Coronary artery (tissue), 2 donors: ENCODE measurements at regions not wholly inside any gene's neighbourhood (a gene's known extent, or its start where the extent isn't known, plus 50 kb on each side); places are given as distances from the start of the nearest gene placed in this dataset.

Experiments used
- DNase-seq: peaks from one replicate; pipeline ENCODE4 v3.0.0-alpha.2; 2017; ENCODE audit warnings: low spot score
- H3K27ac ChIP-seq, 2 donors: fragments of 200-600 bp; sonication (generic); one replicate each; pipeline ENCODE4 v1.5.1; 2016 to 2019
- H3K4me3 ChIP-seq: fragments of 200-600 bp; sonication (generic); 2 replicates; pipeline ENCODE4 v1.5.1; 2016; ENCODE audit warnings: mild to moderate bottlenecking, moderate library complexity
- TF ChIP-seq, protein P1 (sequence below): fragments of 200-600 bp; sonication (generic); IDR thresholded peaks from one replicate; pipeline ENCODE4 v1.5.1; 2019; ENCODE audit warnings: antibody characterized with exemption

- TF ChIP-seq, protein P1, sequence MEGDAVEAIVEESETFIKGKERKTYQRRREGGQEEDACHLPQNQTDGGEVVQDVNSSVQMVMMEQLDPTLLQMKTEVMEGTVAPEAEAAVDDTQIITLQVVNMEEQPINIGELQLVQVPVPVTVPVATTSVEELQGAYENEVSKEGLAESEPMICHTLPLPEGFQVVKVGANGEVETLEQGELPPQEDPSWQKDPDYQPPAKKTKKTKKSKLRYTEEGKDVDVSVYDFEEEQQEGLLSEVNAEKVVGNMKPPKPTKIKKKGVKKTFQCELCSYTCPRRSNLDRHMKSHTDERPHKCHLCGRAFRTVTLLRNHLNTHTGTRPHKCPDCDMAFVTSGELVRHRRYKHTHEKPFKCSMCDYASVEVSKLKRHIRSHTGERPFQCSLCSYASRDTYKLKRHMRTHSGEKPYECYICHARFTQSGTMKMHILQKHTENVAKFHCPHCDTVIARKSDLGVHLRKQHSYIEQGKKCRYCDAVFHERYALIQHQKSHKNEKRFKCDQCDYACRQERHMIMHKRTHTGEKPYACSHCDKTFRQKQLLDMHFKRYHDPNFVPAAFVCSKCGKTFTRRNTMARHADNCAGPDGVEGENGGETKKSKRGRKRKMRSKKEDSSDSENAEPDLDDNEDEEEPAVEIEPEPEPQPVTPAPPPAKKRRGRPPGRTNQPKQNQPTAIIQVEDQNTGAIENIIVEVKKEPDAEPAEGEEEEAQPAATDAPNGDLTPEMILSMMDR, result no peak
- no peak overlapping the region for H3K4me3 ChIP-seq
- no peak overlapping the region for H3K27ac ChIP-seq
- DNase-seq, result peak; percentile 26
These were observed 406.9 kb downstream of the TMEM121 start for GRCh38 chr14:105933238-105933637.

- TF ChIP-seq, protein P1, result no peak
- Histone ChIP-seq H3K27ac (no peak overlapping the region), H3K4me3 (no peak overlapping the region)
- DNase-seq, result peak; percentile 62
These were observed 409.0 kb downstream of the TMEM121 start for GRCh38 chr14:105935384-105935783.

- no peak for DNase-seq
- Histone ChIP-seq H3K4me3 (no peak overlapping the region), H3K27ac (no peak overlapping the region)
- TF ChIP-seq, protein P1, result no peak
These were observed 411.1 kb downstream of the TMEM121 start for GRCh38 chr14:105937253-105938054.

DNA sequence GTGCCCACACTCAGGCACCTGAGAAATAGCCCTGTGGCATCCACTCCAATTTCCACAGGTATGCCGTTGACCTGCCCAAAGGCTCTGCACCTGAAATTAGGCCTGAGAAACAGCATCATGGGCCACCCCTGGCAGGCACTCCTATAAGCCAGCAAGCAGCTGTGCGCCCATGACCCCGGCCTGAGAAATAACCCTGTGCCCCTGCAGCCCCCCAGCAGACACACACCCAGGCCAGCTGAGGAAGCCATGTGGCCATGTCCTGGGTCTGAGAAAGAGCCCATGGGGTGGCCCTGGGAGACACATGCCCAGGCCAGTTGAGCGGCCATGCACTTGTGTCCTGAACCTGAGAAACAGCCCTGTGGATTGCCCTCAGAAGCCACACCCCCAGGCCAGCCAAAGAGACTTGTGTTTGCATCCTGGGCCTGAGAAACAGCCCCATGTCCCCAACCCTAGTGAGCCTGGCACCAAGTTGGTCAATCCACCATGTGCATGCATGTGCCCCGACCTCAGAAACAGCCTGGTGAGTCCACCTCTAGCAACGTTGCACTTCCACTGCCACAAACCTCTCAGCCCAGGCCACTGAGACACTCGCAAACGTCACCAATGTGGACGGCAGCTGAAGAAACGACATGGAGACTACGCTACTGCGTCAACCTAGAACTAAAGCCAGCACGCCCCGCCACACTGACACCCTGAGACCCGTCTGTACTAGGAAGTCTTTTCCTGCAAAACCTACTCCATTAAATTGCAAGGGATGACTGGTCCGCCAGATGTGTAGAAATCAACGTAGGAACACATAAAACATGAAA, 411.9 kb downstream of the TMEM121 start:
- no peak overlapping the region for H3K27ac ChIP-seq
- TF ChIP-seq, protein P1, result no peak
- no peak overlapping the region for H3K4me3 ChIP-seq
- DNase-seq, result peak; percentile 49

DNA sequence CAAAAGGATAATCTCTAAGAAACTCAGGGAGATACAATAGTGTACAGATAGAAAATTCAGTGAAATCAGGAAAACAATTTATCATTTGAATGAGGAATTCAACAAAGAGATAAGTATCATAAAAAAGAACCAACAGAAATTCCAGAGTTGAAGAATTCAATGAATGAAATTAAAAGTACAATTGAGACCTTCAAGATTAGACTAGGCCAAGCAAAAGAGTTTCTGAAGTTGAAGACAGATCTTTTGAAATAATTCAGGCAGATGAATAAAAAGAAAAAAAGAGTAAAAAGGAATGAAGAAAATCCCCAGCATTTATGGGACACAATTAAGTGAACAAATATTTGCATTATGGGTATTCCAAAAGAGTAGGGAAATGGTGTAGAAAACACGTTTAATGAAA, 412.6 kb downstream of the TMEM121 start:
- no peak overlapping the region for H3K4me3 ChIP-seq
- TF ChIP-seq, protein P1, result no peak
- no peak overlapping the region for H3K27ac ChIP-seq
- no peak for DNase-seq

DNA sequence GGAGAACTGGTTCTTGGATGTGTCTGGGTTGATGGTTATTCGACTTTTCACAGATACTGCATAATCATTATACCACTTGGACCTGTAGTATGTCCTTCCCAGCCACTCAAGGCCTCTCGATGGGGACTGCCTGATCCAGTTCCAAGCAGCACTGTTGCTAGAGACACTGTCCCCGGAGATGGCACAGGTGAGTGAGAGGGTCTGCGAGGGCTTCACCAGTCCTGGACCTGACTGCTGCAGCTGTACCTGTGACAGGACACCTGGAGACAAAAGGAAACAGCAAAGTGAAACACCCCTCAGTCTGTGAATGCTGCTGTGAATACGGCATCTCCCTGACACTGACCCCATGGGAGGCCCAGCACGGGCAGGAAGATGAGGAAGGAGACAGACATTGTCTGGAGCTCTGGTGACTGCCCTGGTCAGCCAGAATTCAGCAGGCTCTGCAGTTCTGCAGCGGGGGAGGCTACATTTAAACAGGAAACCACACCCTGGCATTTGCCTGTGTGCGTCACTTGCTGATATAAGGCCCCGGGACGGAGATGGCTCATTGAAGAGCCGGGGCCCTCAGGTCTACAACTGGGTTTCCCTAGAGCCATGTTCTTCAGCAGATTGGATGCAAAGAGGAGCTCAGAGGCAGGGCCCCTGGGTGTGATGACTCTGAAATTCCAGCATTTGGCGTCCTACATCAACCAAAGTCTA, 413.6 kb downstream of the TMEM121 start:
- DNase-seq, result no peak
- no peak overlapping the region for H3K4me3 ChIP-seq
- TF ChIP-seq, protein P1, result no peak
- H3K27ac ChIP-seq, result no peak overlapping the region
